ENCODE measurements at regions not wholly inside any gene's neighbourhood (a gene's known extent, or its start where the extent isn't known, plus 50 kb on each side); places are given as distances from the start of the nearest gene placed in this dataset.

GRCh38 chr1:168970926-168971659 is 135.4 kb upstream of the ATP1B1 start:
- no peak for DNase-seq

DNA sequence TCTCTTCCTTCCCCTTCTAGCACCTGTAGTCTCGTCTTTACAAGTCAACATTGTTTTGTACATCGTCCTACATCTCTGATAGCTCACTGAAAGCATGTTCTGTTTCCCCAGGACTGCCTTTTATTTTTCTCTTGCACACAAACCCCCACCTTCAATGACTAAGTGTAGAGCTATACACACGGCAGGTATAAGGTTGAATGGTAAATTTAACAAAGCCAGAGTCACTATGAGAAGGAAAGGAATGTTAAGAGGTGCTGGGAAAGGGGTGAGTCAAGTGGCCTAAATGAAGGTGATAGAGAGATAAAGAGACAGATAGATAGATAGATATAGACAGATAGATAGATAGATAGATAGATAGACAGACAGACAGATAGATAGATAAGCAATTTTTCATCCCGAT is 134.3 kb upstream of the ATP1B1 start:
- no peak for DNase-seq

DNA sequence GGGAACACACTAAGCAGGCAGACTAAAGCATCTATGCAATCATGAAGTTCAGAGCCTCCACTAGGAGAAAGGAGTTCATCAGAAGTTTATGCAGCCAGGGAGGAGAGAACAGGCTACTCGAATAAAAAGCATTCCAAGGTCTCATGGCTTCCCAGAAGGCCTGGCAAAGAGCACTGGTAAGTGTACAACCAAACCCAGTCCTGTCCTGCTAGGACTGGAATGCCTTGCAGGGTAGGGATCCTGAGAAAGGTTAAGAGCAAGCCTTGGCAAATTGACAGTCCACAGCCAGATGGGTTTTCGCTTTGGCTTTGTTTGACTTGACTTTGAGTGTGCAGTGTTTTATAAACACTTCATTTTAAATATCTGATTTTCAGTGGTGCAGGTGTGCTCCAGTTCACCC is 133.6 kb upstream of the ATP1B1 start:
- no peak for DNase-seq

DNA sequence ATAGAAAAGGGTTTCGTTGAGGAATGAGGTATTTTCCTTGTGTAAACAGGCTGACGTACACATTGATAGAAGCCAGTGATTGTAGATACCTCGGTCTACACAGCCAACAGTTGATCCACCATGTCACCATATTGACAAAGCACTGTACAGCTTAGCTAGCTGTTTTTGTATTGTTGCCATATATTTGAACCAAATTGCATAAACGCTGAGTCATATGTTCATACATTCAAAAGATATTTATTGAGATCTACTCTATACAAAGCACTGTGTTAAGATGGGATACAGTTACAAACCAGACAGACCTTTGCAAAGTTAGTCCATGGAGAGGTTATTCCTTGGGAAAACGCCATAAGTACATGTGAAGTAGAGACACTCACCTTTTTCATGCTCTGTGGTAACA is 132.4 kb upstream of the ATP1B1 start:
- DNase-seq = no peak

GRCh38 chr1:168974611-168975010 is 131.9 kb upstream of the ATP1B1 start:
- DNase-seq = no peak

DNA sequence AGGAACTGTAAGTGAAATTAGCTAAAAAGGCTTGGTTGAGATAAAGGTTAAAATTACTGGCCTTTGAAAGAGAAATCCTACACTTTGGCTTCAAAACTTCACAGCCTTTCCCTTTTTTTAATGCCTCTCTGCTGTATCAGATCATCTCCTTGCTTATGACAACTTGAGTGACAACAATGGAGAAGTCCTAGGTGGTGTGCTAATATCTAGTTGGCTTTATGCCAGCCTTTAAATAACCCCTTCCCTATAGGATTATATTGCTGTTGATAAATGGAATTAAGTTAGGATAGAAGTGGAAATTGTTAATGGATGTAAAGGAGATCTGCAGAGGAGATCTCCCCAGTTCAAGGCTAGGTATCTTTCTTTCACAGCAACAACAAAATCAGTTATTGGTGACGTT is 130.2 kb upstream of the ATP1B1 start:
- DNase-seq = no peak

- DNase-seq = no peak
Measured at GRCh38 chr1:168977618-168978017, 128.9 kb upstream of the ATP1B1 start.

- no peak for DNase-seq
Measured at GRCh38 chr1:168979276-168979675, 127.2 kb upstream of the ATP1B1 start.

GRCh38 chr1:168980180-168980579 is 126.3 kb upstream of the ATP1B1 start:
- no peak for DNase-seq

- no peak for DNase-seq
Measured at GRCh38 chr1:168980656-168981055, 125.8 kb upstream of the ATP1B1 start.

GRCh38 chr1:168982778-168983177 is 123.7 kb upstream of the ATP1B1 start:
- DNase-seq = no peak

GRCh38 chr1:168987330-168987729 is 119.2 kb upstream of the ATP1B1 start:
- no peak for DNase-seq

GRCh38 chr1:168987923-168988322 is 118.6 kb upstream of the ATP1B1 start:
- no peak for DNase-seq

GRCh38 chr1:168989985-168990384 is 116.5 kb upstream of the ATP1B1 start:
- DNase-seq = no peak

DNA sequence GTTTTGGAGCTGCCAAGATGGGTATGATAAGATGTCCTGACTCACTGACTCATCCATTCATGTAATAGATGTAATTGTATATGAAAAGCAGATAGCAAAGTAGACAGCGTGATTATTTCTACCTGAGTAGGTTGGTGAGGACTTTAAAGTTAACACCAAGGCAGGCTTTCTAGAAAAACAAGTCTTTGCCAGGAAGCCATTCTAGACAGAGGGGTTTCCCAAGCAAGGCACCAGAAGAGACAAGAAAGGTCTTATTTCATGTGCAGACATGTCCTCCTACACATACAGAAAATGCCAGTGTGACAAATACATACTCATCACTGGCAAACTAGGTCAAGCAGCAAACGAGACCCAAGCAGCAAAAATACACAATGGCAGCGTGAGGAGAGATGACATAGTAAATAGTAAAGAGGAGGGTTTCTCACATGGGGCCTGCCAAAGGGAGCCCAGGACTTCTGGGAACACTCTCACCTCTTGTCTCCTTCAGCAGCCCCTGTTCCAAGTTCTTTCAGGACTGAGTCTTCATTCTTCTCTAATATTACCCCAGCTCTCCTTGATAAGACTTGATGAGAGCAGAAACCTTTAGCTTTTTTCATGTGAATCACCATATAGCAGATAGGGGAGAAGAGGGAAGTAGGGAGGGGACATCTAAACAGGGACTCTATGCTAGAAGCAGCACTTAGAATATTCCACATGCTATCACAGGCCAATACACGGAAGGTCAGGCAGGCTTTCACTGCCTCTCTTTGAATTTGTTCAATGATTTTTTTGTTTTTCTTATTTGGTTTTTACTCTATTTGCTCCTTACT is 114.6 kb upstream of the ATP1B1 start:
- DNase-seq = no peak

- DNase-seq = no peak
Measured at GRCh38 chr1:169001353-169001752, 105.1 kb upstream of the ATP1B1 start.

DNA sequence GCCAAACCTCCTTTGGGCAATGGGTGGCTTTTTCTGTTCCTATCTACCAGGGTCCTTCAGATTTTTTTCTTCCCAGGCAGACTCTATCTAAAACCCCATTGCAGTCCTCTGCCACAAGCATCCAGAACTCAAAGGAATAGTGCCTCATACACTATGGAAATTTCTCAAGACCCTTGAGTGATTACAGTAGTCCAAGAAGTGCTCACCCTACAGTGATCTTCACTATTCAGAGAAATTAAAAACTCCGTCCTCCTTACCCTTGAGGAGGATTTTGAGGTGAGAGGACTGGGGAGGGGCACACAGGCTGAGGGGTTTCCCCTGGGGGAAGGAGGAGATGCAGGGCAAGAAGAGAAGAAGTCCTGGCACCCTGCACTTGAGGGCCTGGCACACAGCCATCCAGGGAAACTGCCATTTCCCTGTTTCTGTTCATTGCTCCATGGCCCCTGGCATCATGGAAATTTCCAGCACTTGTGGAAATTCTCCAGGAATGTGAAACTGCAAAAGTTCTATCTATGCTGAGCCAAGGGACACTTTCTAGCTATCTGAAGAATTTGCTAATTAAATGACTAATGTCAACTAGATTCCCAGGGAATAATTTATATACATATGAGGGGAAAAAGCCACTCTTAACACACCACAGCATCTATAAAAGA is 102.5 kb upstream of the ATP1B1 start:
- DNase-seq = no peak

GRCh38 chr1:169005776-169006175 is 100.7 kb upstream of the ATP1B1 start:
- DNase-seq = no peak

GRCh38 chr1:169009666-169010065 is 96.8 kb upstream of the ATP1B1 start:
- DNase-seq = no peak

- no peak for DNase-seq
Measured at GRCh38 chr1:169012416-169012815, 94.1 kb upstream of the ATP1B1 start.

- no peak for DNase-seq
Measured at GRCh38 chr1:169013821-169014220, 92.7 kb upstream of the ATP1B1 start.

DNA sequence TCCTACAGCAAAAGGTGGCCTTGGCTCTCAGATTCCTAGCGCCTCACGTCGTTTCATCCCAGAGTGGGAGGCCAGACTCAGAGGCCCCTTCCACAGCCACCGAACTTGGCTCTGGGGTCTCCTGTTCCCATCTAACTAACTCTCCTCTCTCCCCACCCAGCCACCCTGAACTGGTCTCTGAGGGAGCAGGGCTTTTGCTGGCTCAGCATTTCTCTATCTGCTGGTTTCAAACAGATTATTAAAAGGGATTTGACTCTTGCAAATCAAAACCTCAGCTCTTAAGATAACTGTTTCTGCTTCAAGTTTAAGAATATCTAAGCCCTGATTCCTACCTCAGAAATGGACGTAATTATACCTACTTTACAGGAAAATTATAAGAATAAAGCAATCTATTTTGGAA is 91.0 kb upstream of the ATP1B1 start:
- DNase-seq = no peak

GRCh38 chr1:169018751-169019150 is 87.7 kb upstream of the ATP1B1 start:
- no peak for DNase-seq
